Forelimb muscle (tissue), 1 donor: ENCODE measurements at regions not wholly inside any gene's neighbourhood (a gene's known extent, or its start where the extent isn't known, plus 50 kb on each side); places are given as distances from the start of the nearest gene placed in this dataset.

Source experiments
- DNase-seq: peaks from one replicate; pipeline ENCODE4 v3.0.0-alpha.2; 2013; ENCODE audit warnings: low read depth

DNA sequence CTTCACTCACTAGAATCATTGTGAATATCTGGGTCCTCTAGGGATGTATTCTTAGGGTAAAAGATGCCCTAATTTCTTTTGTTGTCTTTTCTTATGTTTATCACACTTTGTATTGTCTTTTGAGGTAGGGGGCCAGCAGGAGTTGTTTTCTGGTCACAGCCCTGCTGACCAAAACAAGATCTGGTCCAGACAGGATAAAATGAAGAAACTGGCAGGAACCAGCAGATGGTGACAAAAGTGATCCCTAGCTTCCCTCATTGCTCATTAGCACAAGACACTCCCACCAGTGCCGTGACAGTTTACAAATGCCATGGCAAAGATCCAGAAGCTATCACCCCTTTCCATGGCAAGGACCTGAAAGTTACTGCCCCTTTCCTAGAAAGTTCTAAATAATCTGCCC, 81.7 kb upstream of the CCDC85A start:
- DNase-seq, result no peak

DNA sequence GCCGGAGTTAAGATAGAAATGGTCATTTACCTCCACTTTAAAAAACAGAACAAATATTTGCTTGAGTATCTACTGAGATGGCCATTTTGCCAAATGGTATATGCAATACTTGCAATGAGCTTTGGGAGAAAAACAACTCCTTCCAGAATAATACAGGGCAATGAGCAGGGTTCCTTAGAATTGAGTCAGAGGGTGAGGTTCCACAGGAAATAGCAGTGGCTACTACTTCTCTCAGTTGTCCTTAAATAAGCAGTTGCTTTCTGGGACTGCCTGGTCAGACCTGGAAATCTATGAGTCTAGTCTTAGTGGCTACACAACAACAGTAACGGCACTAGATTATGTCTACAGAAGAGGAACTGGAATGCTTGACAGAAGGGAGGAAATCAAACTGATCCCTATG, 80.9 kb upstream of the CCDC85A start:
- DNase-seq, result no peak

DNA sequence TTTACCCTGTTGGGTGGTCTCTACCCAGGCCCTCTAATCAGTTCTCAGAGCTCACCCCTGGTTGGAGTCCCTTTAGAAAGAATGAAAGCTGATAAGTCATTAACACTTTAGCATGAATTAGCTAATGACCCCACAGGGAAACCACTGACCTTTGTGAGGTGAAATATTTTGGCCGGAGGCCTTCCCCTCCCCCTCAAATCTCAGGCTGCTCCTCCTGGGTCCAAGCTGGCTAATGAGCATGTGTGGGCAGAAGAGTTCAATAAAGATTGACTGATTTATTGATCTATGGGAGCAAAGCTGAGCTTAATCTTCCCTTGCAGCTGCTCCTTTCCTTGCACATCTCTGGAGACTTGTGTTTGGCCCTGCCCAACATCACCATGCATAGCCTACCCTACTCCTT, 78.8 kb upstream of the CCDC85A start:
- no peak for DNase-seq

DNA sequence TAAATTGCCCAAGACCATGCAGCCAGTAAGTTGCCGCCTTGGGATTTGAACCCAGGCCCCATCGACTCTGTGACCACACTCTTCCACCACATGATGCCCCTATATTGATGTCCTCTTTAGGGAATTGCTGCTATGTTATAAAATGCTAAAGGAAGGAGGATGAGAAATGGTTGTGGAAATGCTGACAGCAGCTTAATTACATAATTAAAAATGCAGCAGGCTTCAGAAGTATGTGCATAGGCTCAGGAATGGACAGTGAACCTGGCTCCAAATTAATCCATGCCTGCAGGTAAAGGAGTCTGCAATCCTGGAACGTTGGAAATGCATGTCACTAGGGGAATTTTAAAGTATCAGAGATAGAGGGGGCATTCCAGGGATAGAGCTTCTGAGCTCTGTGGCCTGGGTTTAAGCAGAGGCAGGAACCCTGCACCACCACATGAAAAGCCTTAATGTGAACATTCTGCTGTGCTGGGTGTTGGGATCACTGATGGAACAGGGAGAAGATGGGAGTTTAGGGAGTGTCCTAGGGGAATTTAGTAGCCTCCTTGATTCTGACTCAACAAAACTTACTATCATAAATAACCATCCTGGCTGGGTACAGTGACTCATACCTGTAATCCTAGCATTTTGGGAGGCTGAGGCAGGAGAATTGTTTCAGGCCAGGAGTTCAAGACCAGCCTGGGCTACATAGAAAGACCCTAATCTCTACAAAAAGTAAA, 76.1 kb upstream of the CCDC85A start:
- DNase-seq, result no peak

GRCh38 chr2:56108806-56109205, 75.0 kb upstream of the CCDC85A start:
- DNase-seq, result no peak

DNA sequence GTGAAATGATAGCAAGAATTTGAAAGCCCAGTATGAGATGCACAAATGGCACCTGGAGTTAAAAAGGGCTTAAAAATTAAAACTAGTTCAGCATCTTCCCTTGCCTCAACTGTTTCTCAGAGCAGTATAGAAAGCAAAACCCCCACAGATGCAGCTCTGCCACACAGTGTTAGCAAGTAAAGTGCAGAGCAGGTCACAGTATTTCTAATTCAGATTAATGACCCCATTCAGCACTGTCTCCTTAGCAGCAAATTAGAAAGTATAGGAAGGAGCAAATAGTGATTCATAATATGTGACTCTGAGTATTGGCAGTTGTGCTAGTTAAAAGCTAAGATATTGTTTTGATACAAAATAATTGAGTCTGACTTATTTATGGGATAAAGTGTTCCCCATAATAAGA, 73.8 kb upstream of the CCDC85A start:
- no peak for DNase-seq

GRCh38 chr2:56113382-56113975, 70.3 kb upstream of the CCDC85A start:
- DNase-seq, result no peak

DNA sequence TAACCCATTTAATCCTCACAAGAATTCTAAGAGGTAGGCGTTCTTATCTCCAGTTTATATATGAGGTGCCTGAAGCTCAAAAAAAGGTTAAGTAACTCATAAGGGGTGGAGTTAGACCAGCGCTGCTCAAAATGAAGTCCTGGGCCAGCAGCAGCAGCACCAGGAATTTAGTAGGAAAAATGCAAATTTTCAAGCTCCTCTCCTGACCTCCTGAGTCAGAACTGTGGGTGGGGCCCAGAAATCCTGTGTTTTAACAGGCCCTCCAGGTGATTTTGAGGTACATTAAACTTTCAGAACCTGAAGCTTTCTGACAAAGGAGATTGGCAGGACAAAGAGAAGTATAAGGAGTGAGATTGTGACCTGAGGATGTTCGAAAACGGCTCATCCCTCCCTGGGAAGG, 66.0 kb upstream of the CCDC85A start:
- no peak for DNase-seq

- no peak for DNase-seq
These were observed 65.3 kb upstream of the CCDC85A start for GRCh38 chr2:56118474-56118873.

DNA sequence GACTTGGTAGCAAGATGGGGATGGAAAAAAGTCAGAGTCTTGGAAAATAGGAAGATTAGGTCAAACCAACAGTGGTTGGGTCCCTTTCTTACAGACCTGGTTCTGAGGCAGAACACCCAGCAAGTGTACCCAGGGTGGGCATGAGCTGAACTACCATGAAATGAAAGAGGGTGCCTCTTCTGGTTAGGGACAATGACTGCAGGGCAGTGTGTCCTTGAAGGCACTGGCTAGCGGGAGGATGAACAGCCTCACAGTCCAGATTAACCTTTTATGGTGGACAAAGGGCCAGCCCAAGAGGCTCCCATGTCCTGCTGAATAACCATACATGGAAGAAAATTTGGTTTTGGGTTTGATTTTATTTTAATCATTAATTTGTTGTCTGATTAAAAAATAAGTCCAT, 61.8 kb upstream of the CCDC85A start:
- no peak for DNase-seq

DNA sequence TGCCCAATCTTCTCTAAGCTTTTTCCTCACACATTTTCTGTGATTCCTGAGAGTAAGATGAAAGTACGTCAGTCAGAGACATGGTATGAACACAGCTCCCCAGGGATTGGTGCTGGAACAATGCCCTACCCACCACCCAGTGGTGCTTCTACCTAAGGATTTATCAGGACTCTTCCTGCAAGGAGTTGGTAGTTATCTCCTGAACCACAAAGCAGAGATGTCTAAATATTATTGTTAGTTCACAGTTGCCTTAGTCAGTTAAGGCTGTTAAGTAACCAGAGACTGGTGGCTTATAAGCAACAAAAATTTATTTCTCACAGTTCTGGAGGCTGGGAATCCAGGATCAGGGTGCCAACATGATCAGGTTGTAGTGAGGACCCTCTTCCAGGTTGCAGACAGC, 60.3 kb upstream of the CCDC85A start:
- no peak for DNase-seq

DNA sequence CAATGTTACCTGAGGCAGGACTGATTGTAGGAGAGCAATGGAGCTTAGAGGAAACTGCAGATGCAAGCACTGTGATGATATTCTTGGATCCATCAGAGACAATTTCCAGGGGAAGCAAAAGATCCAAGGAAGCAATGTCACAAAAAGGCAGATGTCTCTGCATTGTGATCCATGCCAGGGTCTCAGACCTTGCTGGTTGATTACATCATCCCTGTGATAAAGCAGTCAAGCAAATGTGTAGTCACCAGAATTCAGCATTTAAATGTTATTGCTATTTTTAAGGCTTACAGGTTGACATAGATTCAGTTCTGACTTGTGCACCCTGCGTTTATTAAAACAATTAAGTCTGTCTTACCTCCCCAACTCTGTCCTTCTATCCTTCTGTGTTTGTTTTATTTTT, 56.8 kb upstream of the CCDC85A start:
- DNase-seq, result no peak

GRCh38 chr2:56127463-56128152, 56.2 kb upstream of the CCDC85A start:
- DNase-seq, result no peak

- DNase-seq, result no peak
These were observed 55.6 kb upstream of the CCDC85A start for GRCh38 chr2:56128235-56128634.

GRCh38 chr2:56130463-56131070, 53.2 kb upstream of the CCDC85A start:
- no peak for DNase-seq

DNA sequence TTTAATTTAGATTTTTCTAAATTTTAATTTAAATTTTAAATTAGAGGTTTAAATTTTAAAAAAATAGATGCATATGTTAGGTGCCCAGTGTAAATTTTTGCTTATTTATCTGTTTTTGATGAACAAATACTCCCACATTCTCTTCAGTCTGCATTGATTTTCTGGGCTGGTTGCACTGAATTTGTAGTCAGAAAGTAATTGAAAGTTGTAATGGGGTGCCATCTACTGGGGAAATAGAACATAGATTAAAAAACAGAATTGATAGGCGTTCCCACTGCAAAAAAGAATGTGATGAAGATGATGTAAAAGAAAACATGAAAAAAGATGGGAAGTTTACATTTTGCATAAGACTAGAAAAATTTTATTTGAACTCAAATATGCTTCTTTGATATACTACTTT, 51.7 kb upstream of the CCDC85A start:
- DNase-seq, result peak; percentile 40

GRCh38 chr2:56133441-56133840, 50.3 kb upstream of the CCDC85A start:
- no peak for DNase-seq

DNA sequence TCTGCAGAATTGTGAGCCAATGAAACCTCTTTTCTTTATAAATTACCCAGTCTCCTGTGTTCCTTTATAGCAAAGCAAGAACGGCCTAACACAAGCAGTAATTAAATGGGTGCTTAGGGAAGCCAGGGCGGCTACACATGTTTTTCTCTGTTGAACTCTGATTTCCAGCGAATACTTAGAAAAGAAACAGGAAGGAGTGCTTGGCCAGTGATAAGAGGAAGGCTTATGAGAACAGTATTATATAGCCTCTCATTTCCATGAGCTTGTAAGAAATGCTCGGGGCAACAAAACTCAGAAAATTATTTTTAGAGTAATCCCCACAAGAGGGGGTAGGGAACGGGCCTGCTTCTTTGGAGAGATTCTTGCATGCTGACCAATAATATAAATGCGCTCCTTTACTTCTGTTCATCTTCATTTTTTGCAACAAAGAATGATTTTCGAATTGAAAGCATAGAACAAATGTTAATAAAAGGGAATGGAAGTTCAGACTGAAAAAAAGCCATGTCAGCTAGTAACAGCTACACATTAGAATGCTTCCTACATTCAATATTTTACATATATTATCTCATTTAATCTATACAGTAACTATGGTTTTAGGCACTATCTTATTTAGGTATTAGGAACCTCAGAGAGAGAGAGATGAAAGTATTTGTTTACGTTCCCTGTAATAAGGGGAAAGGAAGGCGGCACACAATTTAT, 49.7 kb upstream of the CCDC85A start:
- DNase-seq, result no peak
